Esophagus squamous epithelium (tissue), 4 donors: ENCODE measurements at regions not wholly inside any gene's neighbourhood (a gene's known extent, or its start where the extent isn't known, plus 50 kb on each side); places are given as distances from the start of the nearest gene placed in this dataset.

Experiments used
- CTCF ChIP-seq, 6 experiments: fragments of 450-650 bp in 4 of 6; fragments of 200-600 bp in 2 of 6; sonication (generic) in 2 of 6; IDR thresholded peaks; one replicate each; pipeline ENCODE4 v1.5.1; 2016 to 2019; ENCODE audit warnings: antibody characterized with exemption in 6 of 6, mild to moderate bottlenecking in 4 of 6, moderate library complexity in 4 of 6
- POLR2A ChIP-seq, 4 donors: fragments of 450-650 bp; IDR thresholded peaks; one replicate each; pipeline ENCODE4 v1.6.1; 2017; ENCODE audit warnings: antibody characterized with exemption in 4 of 4, mild to moderate bottlenecking in 4 of 4, moderate library complexity in 3 of 4

GRCh38 chr3:154743418-154743817, 313.4 kb upstream of the GPR149 start:
- no peak for TF ChIP-seq CTCF (IDR thresholded peaks at IDR 0.05)
- TF ChIP-seq POLR2A (IDR thresholded peaks at IDR 0.05), result no peak
